NCI-H345 treated with DMSO at 0.1 percent for 48 hours (cell line): ENCODE measurements at regions not wholly inside any gene's neighbourhood (a gene's known extent, or its start where the extent isn't known, plus 50 kb on each side); places are given as distances from the start of the nearest gene placed in this dataset.
"Not testable (repeated sequence)": the region's sequence is repeated elsewhere in the genome, so short reads cannot be mapped to it uniquely, and the experiment has no call there.

Experiments used
- DNase-seq: peaks from one replicate; lab custom pipeline; 2025; ENCODE audit not compliant: unreplicated experiment; lab: John Stamatoyannopoulos, UW

DNA sequence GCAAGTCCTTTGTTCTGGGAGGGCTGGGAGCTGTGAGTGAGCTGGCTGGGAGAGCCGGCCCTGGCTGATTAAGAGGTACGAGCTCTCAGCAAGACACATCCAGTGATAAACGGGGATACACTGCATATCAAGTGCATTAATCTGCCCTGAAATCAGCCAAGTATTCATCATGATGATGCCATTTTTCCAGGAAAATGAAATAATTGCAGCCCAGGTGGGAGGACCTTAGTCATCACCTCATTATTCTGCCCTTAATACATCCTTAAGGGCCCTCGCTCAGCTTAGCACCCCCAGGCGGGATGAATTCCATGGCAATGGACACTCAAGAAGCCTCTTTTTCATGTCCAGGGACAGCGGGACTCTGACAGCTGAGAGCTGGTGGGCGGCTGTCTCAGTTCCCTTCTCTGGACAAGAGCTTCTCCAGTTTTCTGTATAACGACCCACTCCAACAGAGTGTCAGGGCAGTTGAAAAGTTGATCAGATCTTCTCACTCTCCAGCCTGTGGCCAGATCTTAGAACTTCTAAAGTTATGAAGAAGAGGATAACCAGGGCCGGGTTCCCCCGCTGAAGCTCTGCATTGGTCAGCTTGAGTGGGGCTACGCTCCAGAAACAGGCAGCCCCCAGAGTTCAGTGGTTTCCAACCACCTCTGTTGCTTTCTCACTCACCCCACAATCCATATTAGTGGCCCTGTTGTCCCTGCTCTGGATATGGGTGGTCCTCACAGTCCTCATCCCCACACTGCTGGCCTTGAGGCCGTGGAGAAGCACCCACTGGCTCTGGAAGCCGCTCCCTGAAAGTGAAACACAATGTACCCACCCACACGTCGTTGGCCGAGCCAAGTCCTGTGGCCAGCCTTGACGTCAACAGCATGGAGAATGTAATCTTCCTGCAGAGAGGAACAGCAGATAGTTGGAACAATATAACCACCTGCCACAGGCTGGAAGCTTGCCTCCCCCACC is 306.2 kb upstream of the DIO3 start:
- no peak for DNase-seq

DNA sequence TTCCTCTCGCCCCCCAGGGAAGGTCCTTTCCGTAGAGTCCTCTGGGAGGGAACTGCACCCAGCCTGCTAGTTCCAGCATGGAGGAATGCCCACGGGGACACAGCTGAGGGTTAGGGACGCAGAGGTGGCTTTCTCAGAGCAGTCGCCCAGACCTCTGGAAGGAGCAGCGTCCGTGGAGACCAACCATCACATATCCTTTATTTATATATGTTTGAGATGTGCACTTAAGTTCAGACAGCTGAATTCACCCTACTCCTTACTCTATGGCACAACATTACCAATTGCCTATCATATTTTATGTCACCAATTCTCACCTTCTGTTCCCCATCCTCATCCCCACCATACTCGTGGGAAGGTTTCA is 305.6 kb upstream of the DIO3 start:
- no peak for DNase-seq

DNA sequence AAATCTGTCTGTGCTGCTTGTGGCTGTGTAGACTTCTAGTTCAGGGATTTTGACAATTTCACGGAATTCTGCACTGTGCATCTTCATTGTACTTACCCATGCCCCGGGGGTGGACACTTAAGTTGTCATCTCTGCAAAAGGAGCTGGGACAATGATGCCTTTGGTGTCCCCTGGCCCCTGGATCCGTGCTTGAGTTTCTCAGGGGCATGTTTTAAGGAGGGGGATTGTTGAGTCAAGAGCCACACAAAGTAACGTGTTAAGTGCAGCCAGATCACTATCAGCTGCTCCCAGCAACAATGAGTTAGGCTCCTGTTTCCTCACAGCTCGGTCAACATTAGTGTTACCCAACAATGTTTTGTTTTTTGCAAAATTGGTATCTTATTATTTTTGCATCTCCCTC is 305.0 kb upstream of the DIO3 start:
- DNase-seq = no peak

DNA sequence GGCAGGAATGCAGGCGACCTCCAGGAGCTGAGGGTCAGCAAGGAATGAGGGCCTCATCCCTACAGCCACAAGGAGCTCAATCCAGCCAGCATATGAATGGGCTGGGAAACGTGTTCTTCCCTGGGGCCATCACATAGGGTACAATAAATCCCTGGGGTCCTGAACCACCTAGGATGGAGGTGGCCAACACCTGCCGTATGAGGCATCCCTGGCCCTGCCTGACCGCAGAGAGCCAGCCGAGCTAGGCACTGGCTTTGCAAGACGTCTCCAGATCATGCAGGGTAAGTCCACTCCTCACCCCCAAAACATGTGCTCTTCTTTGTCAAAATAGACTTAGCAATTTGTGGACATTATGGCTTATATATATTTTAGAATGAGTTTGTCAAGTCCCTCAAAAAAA is 303.7 kb upstream of the DIO3 start:
- no peak for DNase-seq

DNA sequence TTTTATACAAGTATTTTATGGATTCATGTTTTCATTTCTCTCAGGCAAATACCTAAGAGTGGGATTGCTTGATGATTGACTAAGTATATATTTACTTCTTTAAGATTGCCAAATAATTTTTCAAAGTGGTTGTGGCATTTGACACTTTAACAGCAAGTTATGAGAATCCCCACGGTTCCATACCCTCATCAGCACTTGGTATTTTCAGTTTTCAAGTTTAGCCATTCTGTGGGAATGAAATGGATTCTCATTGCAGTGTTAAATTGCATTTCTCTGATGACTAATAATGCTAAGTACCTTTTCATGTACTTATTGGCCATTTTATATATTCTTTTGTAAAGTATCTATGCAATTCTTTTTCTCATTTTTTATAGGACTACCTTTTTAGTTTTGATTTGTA is 301.5 kb upstream of the DIO3 start:
- DNase-seq = no peak

DNA sequence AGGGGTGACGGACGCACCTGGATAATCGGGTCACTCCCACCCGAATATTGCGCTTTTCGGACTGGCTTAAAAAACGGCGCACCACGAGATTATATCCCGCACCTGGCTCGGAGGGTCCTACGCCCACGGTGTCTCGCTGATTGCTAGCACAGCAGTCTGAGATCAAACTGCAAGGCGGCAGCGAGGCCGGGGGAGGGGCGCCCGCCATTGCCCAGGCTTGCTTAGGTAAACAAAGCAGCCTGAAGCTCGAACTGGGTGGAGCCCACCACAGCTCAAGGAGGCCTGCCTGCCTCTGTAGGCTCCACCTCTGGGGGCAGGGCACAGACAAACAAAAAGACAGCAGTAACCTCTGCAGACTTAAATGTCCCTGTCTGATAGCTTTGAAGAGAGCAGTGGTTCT is 294.9 kb upstream of the DIO3 start:
- not testable (repeated sequence) for DNase-seq

DNA sequence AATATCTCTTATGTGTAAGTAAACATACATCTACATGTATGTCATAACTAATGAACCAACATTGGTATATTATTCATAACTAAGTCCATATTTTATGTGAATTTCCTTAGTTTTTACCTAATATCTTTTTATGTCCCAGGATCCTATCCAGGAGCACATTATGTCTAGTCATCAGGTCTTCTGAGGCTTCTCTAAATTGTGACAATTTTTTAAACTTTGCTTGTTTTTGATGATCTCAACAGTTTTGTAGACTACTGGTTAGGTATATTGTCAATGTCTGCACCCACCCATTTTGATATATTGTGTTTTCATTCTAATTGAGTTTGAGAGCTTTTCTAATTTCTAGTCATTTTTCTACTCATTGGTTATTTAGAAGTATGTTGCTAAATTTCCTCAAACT is 288.2 kb upstream of the DIO3 start:
- no peak for DNase-seq

DNA sequence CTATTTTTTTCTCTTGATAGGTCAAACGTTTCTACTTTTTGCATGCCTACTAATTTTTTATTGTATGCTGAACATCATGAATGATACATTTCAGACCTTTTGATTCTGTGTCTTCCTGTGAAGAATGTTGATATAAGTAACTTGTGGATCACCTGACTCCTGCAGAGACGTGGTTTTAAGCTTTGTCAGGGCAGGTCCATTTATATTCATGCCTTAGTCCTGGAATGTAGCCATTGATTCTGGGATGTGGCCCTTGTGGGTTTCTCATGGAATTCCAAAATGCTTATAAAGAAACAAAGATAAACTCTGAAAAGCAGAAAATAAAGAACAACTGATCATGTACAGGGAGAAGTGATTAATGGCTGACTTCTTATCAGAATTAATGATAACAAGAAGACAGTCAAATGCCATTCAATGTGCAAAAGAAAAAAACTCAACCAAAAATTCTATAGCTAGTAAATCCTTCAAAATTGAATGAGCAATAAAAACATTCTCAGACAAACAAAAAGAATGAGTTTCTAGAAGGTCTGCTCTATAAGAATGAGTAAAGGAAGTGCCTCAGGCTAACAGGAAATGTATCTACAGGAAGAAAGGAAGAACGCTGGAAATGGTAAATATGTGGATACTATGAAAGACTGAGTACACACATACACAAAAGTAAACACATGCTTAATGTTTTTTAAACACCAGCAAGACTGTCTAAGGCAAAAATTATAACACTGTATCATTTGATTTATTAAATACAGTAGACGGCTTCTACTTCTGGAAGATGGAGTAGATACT is 284.8 kb upstream of the DIO3 start:
- DNase-seq = no peak

DNA sequence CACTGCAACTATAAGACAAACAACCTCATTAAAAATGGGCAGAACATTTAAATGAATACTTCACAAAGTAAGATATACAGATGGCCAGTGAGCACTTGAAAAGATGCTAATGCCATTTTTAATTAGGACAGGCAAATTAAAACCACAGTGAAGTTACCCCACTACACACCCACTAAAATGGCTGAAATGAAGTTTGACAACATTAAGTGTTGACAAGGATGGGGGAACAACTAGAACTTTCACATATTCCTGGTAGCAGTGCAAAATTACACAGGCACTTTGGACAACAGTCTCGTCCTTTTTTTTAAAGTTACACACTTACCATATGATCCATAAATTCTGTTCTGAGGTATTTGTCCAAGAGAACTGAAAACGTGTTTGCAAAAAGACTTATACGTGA is 278.9 kb upstream of the DIO3 start:
- DNase-seq = no peak

DNA sequence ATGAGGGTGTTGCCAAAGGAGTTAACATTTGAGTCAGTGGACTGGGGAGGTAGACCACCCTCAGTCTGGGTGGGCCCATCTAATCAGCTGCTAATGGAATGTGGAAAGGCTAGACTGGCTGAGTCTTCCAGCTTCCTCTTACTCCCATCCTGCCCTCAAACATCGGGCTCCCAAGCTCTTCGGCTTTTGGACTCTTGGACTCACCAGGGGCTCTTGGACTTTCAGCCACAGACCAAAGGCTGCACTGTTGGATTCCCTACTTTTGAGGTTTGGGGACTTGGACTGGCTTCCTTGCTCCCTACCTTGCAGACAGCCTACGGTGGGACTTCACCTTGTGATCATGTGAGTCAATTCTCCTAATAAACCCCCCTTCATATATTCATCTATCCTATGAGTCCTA is 276.6 kb upstream of the DIO3 start:
- no peak for DNase-seq

DNA sequence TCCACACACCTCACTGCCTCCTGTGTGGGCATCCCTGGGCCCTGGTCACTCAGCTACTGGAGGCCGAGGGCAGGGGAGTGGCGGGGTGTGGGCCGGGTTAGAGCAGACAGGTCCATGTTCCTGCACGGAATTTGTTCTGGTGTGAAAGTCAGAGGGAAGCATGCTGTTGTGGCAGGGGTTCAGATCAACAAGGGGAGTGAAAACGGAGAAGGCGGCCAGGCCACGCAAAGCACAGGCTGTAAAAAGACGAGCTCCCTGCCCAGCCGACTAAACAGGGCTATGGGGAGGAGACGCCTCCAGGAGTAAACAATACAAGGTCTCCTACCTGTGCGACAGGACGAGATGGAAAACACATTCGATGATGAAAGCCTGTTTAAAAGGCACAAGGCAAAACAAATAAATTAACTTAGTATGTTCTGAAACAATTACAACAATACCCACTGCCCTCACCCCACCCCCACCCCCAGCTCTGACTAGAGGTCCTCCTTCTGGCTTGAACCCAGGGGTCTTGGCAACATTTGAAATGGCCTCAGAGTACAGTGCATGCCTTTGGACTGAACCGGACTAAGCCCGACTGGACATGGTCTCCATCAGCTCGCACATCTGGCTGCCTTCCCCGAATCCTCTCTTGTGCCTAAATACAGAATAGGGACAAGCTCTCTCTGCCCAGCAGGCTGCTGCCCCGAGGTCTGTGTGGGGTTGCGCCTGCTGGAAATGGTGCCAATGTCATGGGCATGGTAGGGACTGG is 274.9 kb upstream of the DIO3 start:
- DNase-seq = no peak

DNA sequence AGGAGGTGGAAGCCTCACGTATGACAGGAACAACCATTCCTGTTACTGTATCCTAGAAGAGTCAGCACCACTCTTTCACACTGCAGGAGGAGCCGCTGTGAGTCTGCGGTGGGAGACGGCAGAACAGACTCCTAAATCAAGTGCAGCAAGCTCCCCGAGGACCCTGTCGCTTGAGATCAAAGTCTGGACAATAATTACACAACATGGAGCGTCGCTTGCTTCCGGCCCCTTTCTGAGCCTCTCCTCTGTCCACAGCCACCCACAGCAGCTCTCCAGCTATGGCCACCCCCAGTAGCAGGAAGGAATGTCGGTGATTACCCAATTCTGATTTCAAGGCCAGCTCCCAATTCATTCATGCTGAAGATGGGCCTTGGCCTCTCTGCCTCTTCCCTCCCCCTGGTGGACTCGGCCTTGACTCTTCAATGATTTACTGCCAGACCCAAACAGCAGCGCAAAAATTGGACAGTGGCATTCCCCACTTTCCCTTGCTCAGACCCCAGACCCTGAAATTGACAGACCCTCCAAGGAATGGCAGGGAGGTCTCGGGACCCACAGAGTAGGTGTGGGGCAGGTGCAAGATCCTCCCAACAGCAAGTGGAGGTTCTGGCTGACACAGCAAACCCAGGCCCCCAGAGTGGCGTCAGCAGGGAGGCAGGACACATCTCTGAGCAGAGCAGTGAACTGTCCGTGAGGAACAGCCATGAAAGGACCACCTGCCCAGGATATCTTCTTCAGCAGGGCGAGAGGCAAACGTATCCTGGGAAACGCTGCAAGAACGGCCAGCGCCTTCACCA is 272.7 kb upstream of the DIO3 start:
- DNase-seq = no peak

DNA sequence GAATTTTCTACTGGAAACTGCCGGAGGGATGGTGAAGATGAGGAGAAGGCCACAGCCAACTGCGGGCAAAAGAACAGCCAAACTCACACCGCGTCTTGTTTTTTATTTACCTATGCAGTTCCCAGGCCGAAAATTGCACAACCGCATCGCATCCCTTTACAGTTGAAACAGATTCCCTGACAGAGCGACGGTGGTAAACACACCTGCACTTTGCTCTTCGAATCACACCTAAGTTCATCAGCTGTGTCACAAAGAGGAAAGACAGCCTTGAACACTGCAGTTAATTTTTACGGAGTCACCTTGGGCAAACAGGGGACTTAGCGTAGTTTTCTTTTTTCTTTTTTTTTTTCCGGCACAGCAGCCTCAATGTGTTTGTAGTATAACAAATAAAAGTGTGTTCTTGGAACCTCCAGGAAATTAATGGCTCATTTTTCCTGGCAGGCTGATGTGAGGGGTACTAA is 272.0 kb upstream of the DIO3 start:
- no peak for DNase-seq

DNA sequence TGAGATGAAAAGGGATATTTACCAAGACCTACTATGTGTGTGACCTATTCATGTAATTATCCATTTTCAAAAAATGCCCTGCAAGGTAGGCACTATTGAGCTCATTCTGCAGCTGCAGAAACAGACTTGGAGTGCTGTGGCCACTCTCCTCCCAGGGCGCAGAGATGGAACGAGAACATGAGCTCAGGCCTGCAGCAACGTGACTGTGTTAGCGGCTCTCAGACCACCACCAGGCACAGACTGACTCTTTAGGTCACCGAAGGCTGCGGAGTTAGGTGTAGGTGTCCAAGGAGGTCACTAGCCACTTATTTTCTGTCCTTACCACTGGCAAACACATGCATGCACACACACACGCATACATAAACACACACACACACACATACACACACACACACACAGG is 271.4 kb upstream of the DIO3 start:
- no peak for DNase-seq

DNA sequence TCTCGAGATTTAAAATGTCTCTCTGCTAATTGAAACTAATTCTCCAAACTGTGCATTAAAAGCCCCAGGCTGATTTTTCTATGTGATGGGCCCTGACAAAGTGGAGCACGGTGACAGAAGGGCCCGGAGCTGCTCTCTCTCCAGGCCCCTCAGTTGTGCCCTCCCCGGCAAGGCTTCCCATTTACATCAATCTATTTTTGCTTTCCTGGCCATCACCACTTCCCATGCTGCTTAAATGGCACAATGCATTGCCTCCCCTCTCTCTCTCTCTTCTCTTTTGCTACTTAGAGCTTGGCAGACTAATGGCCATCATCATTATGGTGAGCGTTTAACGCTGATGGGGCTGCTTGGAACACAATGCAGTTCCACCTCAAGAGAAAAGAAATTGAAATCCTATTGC is 270.7 kb upstream of the DIO3 start:
- DNase-seq = no peak

DNA sequence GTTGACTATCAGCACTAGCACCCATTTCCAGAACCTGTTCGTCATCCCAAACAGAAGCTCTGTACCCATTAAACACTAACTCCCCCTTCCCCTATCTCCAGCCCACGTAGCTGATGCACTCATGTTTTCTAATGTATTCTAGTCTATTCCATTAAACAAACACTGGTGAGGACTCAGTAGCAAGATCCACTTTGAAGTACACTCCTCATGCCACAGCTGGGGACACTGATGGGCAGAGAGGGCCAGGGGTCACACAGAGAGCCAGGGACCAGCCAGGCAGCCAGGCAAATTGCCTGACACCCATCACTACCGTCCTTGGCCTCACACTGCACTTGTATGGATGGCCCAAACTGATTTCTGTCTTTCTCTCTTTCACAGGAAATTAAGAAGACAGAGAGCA is 269.9 kb upstream of the DIO3 start:
- no peak for DNase-seq

DNA sequence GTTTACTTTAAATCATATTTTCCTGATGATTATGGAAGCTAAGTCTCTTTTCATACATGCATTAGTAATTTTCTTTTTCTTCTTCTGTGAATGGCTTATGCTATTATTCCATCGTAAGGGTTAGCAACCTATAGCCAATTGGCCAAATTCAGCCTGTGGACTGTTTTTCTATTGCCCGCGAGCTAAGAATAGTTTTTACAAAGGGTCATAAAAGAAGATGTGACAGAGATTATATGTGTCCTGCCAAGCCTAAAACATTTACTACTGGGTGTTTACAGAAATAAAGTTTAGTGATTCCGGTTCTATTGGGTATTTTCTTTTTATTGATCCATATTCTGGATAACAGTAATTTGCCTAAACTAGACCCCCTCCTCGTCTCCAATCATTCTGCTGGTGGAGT is 268.8 kb upstream of the DIO3 start:
- no peak for DNase-seq

DNA sequence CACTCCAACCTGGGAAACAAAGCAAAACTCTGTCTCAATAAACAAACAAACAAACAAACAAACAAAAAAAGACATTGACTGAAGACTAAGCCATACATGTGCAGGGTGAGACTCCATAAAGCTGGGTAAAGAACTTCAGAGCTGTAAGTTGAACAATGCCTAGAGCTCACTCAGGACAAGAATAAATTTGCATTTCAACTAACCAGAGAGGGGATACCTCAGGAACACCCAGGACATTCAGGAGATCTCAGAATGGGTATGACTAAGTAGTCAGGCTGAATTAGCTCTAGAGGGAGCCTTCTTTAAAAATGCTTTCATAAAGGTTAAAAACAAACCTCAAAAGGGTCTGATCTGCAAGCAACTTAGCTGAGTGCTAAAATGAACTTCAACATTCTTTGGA is 267.7 kb upstream of the DIO3 start:
- no peak for DNase-seq

DNA sequence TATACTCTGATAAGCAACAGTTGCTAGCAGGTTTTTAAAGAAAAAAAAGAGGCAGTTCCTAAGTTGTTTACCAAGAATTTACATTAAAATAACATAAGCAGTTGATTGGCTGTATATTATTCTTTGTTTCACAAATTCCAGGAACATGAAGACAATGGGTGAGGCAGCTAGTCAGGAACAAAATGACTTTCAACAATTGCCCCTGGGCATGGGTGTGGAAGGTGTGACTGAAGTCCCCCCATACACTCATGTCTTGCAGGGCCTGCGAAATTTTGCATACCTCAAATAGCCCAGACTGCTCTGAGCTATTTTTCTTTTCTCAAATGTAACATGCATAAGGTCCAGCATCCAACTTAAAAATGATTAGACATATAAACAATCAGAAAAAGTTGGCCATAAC is 267.2 kb upstream of the DIO3 start:
- DNase-seq = no peak

DNA sequence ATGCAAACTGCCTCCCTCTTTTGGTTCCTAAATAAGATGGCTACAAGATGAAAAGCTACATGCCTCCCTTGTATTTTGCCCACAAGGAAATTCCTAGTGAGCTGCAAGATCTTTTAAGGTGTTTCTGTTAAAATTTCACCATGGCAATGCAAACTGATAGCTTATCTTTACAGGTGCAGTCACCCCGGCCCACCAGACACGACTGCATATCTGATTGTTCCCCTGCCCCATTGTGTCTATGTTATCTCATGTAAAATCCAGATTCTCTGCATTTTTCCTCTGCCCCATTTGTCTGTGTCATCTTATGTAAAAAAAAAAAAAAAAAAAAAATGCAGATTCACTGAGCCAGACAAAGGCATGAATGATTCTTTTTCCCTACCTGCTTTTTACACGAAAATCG is 261.5 kb upstream of the DIO3 start:
- DNase-seq = not testable (repeated sequence)

DNA sequence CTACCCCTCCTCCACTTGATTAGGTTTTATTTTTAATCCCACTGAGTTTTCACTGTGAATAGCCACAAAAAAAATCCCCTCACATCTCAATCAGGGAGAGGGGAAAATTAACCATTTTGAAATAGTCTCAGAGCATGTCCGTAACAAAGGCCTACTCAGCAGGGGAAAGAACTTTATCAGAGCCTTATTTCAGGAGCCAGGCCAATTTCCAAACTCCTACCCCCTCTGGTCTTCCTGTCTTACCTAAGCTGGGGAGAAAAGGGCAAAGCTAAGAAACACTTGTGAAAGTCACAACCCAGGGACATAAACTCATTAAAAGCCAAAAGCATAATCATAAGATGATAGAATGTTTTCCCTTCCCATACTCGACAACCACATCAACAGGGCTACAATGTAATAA is 260.3 kb upstream of the DIO3 start:
- no peak for DNase-seq
